GM23338 (cell line): ENCODE measurements at regions not wholly inside any gene's neighbourhood (a gene's known extent, or its start where the extent isn't known, plus 50 kb on each side); places are given as distances from the start of the nearest gene placed in this dataset.

Experiments used
- ATAC-seq: fragments of 200-7000 bp; cut with Tn5 transposase; 3 replicates; pipeline ENCODE4 v1.9.1; 2020
- DNase-seq: peaks from one replicate; pipeline ENCODE4 v3.0.0-alpha.2; 2015; ENCODE audit warnings: low spot score
- H2AFZ ChIP-seq: fragments of 200-600 bp; sonication (generic); 2 replicates; pipeline ENCODE4 v1.8.0; 2016; ENCODE audit warnings: antibody characterized with exemption, mild to moderate bottlenecking, moderate library complexity
- H3F3A ChIP-seq: fragments of 200-600 bp; sonication (generic); replicated peaks from 2 replicates; pipeline ENCODE4 v1.8.0; 2017; ENCODE audit warnings: antibody characterized with exemption, mixed run types, low read depth
- H3K27ac ChIP-seq: fragments of 200-600 bp; sonication (generic); 2 replicates; pipeline ENCODE4 v1.6.1; 2016; ENCODE audit warnings: low read depth
- H3K27me3 ChIP-seq: fragments of 200-600 bp; sonication (generic); 2 replicates; pipeline ENCODE4 v1.8.0; 2016; ENCODE audit warnings: mild to moderate bottlenecking, mixed run types, moderate library complexity; ENCODE audit not compliant: insufficient read depth
- H3K36me3 ChIP-seq: fragments of 200-600 bp; sonication (generic); 2 replicates; pipeline ENCODE4 v1.8.0; 2016; ENCODE audit warnings: mild to moderate bottlenecking; ENCODE audit not compliant: insufficient read depth
- H3K4me1 ChIP-seq: fragments of 200-600 bp; sonication (generic); 2 replicates; pipeline ENCODE4 v1.8.0; 2016; ENCODE audit warnings: mild to moderate bottlenecking, moderate library complexity; ENCODE audit not compliant: insufficient read depth
- H3K4me2 ChIP-seq: fragments of 200-600 bp; sonication (generic); 2 replicates; pipeline ENCODE4 v1.7.1; 2017; ENCODE audit warnings: mixed run types
- H3K4me3 ChIP-seq: fragments of 200-600 bp; sonication (generic); 2 replicates; pipeline ENCODE4 v1.6.1; 2016; ENCODE audit warnings: mixed run types
- H3K79me2 ChIP-seq: fragments of 200-600 bp; sonication (generic); replicated peaks from 2 replicates; pipeline ENCODE4 v1.8.0; 2017; ENCODE audit warnings: mild to moderate bottlenecking; ENCODE audit not compliant: insufficient read depth
- H3K9me2 ChIP-seq: fragments of 200-600 bp; sonication (generic); 2 replicates; pipeline ENCODE4 v1.8.0; 2017; ENCODE audit not compliant: insufficient read depth
- H4K20me1 ChIP-seq: fragments of 200-600 bp; sonication (generic); replicated peaks from 2 replicates; pipeline ENCODE4 v1.8.0; 2017; ENCODE audit warnings: mild to moderate bottlenecking; ENCODE audit not compliant: insufficient read depth
- H3K27ac Mint-ChIP-seq: 2 replicates; pipeline ENCODE4 v1.8.0; 2020; ENCODE audit warnings: inconsistent platforms, mild to moderate bottlenecking, moderate library complexity, mixed read lengths
- H3K27me3 Mint-ChIP-seq: 3 replicates; pipeline ENCODE4 v1.8.0; 2022; ENCODE audit warnings: low read depth, mild to moderate bottlenecking, moderate library complexity, mixed read lengths, inconsistent platforms; ENCODE audit not compliant: insufficient read depth, poor library complexity
- H3K36me3 Mint-ChIP-seq: 3 replicates; pipeline ENCODE4 v1.8.0; 2021; ENCODE audit warnings: low read depth, mild to moderate bottlenecking, inconsistent platforms, moderate library complexity, mixed read lengths
- H3K4me1 Mint-ChIP-seq: 3 replicates; pipeline ENCODE4 v1.8.0; 2020; ENCODE audit warnings: mild to moderate bottlenecking, inconsistent platforms, mixed read lengths
- H3K4me3 Mint-ChIP-seq: 3 replicates; pipeline ENCODE4 v1.8.0; 2021; ENCODE audit warnings: moderate library complexity, mild to moderate bottlenecking, inconsistent platforms, mixed read lengths
- H3K9me3 Mint-ChIP-seq: 3 replicates; pipeline ENCODE4 v1.8.0; 2020; ENCODE audit warnings: moderate library complexity, mild to moderate bottlenecking, inconsistent platforms, mixed read lengths
- CREB1 ChIP-seq: fragments of 250-450 bp; sonication (Bioruptor Pico); IDR thresholded peaks from 2 replicates; pipeline ENCODE4 v1.5.0; 2020; ENCODE audit warnings: low read depth, mild to moderate bottlenecking, moderate library complexity
- EZH2 ChIP-seq: fragments of 200-600 bp; sonication (generic); IDR thresholded peaks from one replicate; pipeline ENCODE4 v1.8.0; 2017; ENCODE audit warnings: antibody characterized with exemption, mild to moderate bottlenecking, low read depth; ENCODE audit not compliant: unreplicated experiment
- EZH2phosphoT487 ChIP-seq: fragments of 200-600 bp; sonication (generic); IDR thresholded peaks from one replicate; pipeline ENCODE4 v1.8.1; 2018; ENCODE audit warnings: antibody characterized with exemption; ENCODE audit not compliant: unreplicated experiment
- JUNB ChIP-seq: IDR thresholded peaks from one replicate; pipeline ENCODE4 v1.6.1; 2016; ENCODE audit warnings: antibody characterized with exemption; ENCODE audit not compliant: unreplicated experiment
- NANOG ChIP-seq: IDR thresholded peaks from 2 replicates; pipeline ENCODE4 v1.6.1; 2016; ENCODE audit warnings: antibody characterized with exemption, borderline replicate concordance
- POLR2AphosphoS5 ChIP-seq: IDR thresholded peaks from 2 replicates; pipeline ENCODE4 v1.6.1; 2016; ENCODE audit warnings: antibody characterized with exemption, low read depth
- STAT1 ChIP-seq: IDR thresholded peaks from one replicate; pipeline ENCODE4 v1.6.1; 2016; ENCODE audit warnings: antibody characterized with exemption; ENCODE audit not compliant: unreplicated experiment
- ZNF114 ChIP-seq: fragments of 250-450 bp; sonication (Bioruptor Pico); IDR thresholded peaks from 2 replicates; pipeline ENCODE4 v1.5.0; 2020; ENCODE audit warnings: mild to moderate bottlenecking, moderate library complexity
- ZNF331 ChIP-seq: fragments of 250-450 bp; sonication (Bioruptor Pico); IDR thresholded peaks from 2 replicates; pipeline ENCODE4 v1.5.0; 2020; ENCODE audit warnings: low read depth, mild to moderate bottlenecking, moderate library complexity
- ZNF462 ChIP-seq: fragments of 250-450 bp; sonication (Bioruptor Pico); IDR thresholded peaks from 2 replicates; pipeline ENCODE4 v1.5.0; 2020; ENCODE audit warnings: mild to moderate bottlenecking, moderate library complexity
- TF ChIP-seq, protein P1 (sequence below), 2 experiments: fragments of 200-600 bp in 1 of 2; sonication (generic) in 1 of 2; conservative IDR thresholded peaks; 2 replicates each; pipeline versions ENCODE4 v1.5.1 to v1.6.1; 2016 to 2017; ENCODE audit warnings: antibody characterized with exemption in 2 of 2, low read depth in 2 of 2, mild to moderate bottlenecking in 2 of 2, moderate library complexity in 1 of 2
- TF ChIP-seq, protein P2 (sequence below): IDR thresholded peaks from one replicate; pipeline ENCODE4 v1.6.1; 2018; ENCODE audit warnings: antibody characterized with exemption; ENCODE audit not compliant: unreplicated experiment
- TF ChIP-seq, protein P3 (sequence below): IDR thresholded peaks from 2 replicates; pipeline ENCODE4 v1.6.1; 2016; ENCODE audit warnings: antibody characterized with exemption

GRCh38 chr4:56241500-56241899 lies 145.8 kb downstream of the AASDH start:
- Mint-ChIP-seq H3K36me3 (no peaks in the 10 kb centered on the region), H3K4me3 (no peak overlapping the region), H3K9me3 (no peaks in the 10 kb centered on the region), H3K4me1 (peaks cover 23% of the 10 kb centered on the region), H3K27me3 (peaks cover 4% of the 10 kb centered on the region), H3K27ac (no peak overlapping the region)
- H3K9me2 ChIP-seq = no peaks in the 10 kb centered on the region; the same call in 1 of the 2 replicates
- no peak for TF ChIP-seq EZH2phosphoT487
- TF ChIP-seq NANOG = no peak
- TF ChIP-seq EZH2 = no peak
- no peak for TF ChIP-seq CREB1
- TF ChIP-seq POLR2AphosphoS5 = no peak
- TF ChIP-seq, protein P1, sequence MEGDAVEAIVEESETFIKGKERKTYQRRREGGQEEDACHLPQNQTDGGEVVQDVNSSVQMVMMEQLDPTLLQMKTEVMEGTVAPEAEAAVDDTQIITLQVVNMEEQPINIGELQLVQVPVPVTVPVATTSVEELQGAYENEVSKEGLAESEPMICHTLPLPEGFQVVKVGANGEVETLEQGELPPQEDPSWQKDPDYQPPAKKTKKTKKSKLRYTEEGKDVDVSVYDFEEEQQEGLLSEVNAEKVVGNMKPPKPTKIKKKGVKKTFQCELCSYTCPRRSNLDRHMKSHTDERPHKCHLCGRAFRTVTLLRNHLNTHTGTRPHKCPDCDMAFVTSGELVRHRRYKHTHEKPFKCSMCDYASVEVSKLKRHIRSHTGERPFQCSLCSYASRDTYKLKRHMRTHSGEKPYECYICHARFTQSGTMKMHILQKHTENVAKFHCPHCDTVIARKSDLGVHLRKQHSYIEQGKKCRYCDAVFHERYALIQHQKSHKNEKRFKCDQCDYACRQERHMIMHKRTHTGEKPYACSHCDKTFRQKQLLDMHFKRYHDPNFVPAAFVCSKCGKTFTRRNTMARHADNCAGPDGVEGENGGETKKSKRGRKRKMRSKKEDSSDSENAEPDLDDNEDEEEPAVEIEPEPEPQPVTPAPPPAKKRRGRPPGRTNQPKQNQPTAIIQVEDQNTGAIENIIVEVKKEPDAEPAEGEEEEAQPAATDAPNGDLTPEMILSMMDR (conservative IDR thresholded peaks at IDR 0.05; ENCODE audit: low read depth in 2 of 2) = no peak
- TF ChIP-seq JUNB = no peak
- no peak for TF ChIP-seq ZNF331 (CRISPR knock-in tag)
- no peak for TF ChIP-seq ZNF114 (CRISPR knock-in tag)
- TF ChIP-seq STAT1 = no peak
- no peak for TF ChIP-seq ZNF462 (CRISPR knock-in tag)
- TF ChIP-seq, protein P2, sequence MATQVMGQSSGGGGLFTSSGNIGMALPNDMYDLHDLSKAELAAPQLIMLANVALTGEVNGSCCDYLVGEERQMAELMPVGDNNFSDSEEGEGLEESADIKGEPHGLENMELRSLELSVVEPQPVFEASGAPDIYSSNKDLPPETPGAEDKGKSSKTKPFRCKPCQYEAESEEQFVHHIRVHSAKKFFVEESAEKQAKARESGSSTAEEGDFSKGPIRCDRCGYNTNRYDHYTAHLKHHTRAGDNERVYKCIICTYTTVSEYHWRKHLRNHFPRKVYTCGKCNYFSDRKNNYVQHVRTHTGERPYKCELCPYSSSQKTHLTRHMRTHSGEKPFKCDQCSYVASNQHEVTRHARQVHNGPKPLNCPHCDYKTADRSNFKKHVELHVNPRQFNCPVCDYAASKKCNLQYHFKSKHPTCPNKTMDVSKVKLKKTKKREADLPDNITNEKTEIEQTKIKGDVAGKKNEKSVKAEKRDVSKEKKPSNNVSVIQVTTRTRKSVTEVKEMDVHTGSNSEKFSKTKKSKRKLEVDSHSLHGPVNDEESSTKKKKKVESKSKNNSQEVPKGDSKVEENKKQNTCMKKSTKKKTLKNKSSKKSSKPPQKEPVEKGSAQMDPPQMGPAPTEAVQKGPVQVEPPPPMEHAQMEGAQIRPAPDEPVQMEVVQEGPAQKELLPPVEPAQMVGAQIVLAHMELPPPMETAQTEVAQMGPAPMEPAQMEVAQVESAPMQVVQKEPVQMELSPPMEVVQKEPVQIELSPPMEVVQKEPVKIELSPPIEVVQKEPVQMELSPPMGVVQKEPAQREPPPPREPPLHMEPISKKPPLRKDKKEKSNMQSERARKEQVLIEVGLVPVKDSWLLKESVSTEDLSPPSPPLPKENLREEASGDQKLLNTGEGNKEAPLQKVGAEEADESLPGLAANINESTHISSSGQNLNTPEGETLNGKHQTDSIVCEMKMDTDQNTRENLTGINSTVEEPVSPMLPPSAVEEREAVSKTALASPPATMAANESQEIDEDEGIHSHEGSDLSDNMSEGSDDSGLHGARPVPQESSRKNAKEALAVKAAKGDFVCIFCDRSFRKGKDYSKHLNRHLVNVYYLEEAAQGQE = no peak
- TF ChIP-seq, protein P3, sequence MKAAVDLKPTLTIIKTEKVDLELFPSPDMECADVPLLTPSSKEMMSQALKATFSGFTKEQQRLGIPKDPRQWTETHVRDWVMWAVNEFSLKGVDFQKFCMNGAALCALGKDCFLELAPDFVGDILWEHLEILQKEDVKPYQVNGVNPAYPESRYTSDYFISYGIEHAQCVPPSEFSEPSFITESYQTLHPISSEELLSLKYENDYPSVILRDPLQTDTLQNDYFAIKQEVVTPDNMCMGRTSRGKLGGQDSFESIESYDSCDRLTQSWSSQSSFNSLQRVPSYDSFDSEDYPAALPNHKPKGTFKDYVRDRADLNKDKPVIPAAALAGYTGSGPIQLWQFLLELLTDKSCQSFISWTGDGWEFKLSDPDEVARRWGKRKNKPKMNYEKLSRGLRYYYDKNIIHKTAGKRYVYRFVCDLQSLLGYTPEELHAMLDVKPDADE = no peak
- H4K20me1 ChIP-seq = no peaks in the 10 kb centered on the region
- DNase-seq = no peak
- no peak for ATAC-seq
- no peak overlapping the region for H3K4me3 ChIP-seq
- H3K4me1 ChIP-seq = peaks cover 18% of the 10 kb centered on the region
- no peaks in the 10 kb centered on the region for H3K27me3 ChIP-seq
- no peaks in the 10 kb centered on the region for H3K36me3 ChIP-seq
- H2AFZ ChIP-seq = no peak overlapping the region
- no peaks in the 10 kb centered on the region for H3F3A ChIP-seq
- H3K27ac ChIP-seq = no peak overlapping the region
- H3K4me2 ChIP-seq = no peak overlapping the region
- H3K79me2 ChIP-seq = no peaks in the 10 kb centered on the region
